ENCODE measurements at regions not wholly inside any gene's neighbourhood (a gene's known extent, or its start where the extent isn't known, plus 50 kb on each side); places are given as distances from the start of the nearest gene placed in this dataset.

DNA sequence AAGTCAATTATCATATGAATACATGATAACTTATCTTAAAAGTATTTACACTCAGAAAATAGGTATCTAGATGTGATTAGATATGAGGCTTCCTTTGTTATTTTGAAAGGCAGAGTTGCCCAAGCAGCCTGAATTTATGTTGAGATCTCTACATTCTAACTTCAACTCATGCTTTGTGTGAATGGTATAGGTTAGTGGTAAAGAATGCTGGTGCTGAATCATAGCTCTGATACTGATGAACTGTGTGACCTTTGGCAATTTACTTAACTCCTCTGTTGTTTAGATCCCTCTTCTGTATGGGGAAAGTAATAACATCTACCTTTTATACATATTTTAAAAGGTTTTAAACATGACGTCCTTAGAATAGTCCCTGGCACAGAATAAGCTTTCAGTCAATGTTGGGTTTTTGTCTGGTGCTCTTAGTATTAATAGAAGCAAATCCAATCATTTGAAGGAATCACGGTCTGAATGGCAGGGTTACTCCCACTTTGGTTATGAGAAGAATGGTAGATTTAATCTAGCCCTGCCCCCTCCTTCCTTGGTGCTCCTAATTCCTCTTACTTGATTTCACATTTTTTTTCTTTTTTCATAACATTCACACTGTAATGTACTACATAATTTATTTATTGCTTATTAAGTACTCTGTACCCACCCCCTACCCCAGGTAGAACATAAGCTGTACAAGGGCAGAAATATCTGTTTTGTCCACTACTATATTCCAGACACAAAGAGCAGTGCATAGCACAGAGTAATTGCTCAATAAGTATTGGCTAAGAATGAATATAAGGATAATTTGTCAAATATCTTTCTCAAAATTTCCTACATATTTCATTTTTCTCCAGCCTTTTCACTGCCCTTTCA, 203.3 kb upstream of the KRR1 start:
- TF ChIP-seq, protein P1, sequence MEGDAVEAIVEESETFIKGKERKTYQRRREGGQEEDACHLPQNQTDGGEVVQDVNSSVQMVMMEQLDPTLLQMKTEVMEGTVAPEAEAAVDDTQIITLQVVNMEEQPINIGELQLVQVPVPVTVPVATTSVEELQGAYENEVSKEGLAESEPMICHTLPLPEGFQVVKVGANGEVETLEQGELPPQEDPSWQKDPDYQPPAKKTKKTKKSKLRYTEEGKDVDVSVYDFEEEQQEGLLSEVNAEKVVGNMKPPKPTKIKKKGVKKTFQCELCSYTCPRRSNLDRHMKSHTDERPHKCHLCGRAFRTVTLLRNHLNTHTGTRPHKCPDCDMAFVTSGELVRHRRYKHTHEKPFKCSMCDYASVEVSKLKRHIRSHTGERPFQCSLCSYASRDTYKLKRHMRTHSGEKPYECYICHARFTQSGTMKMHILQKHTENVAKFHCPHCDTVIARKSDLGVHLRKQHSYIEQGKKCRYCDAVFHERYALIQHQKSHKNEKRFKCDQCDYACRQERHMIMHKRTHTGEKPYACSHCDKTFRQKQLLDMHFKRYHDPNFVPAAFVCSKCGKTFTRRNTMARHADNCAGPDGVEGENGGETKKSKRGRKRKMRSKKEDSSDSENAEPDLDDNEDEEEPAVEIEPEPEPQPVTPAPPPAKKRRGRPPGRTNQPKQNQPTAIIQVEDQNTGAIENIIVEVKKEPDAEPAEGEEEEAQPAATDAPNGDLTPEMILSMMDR (IDR thresholded peaks at IDR 0.05): no peak
- no peak for TF ChIP-seq POLR2A (IDR thresholded peaks at IDR 0.05)

Measured in thyroid gland (tissue), 4 donors.